SK-N-DZ (cell line): ENCODE measurements at regions not wholly inside any gene's neighbourhood (a gene's known extent, or its start where the extent isn't known, plus 50 kb on each side); places are given as distances from the start of the nearest gene placed in this dataset.

Experiments
- DNase-seq: peaks from one replicate; pipeline ENCODE4 v3.0.0-alpha.2; 2015; ENCODE audit warnings: low spot score
- small RNA-seq, 2 experiments: library from RNA; depleted of rRNA; stranded (forward); fragments of <200 nt; gene quantifications; one replicate each; pipeline ENCODE3, GENCODE V24; 2014

DNA sequence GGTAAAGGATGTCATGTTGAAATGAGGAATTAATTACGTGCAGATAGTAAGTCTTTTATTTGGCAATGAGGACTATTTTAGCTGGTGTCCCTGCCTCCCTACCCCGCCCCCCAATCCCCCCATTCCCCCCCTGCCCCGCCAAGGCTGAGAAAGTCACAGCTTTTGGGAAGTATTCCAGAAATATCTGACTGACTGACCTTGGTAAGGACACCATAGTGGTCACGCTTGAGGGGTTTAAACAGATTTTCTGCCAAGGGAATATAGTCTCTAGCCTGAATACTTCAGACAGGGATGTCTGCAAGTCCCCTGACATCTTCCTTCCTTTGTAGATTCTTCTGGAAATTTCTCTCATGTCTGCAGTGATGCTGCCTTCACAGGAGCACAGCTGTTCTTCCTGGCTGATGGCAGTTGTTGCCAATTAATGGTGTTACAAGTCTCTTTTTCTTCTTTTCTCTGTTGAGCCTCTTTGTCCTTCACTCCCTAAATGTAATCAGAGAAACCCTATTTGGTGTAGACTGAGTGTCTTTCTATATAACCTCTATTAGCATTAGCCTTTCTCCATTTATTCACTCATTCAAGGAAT, 53.7 kb upstream of the MGAT5 start:
- DNase-seq = no peak

DNA sequence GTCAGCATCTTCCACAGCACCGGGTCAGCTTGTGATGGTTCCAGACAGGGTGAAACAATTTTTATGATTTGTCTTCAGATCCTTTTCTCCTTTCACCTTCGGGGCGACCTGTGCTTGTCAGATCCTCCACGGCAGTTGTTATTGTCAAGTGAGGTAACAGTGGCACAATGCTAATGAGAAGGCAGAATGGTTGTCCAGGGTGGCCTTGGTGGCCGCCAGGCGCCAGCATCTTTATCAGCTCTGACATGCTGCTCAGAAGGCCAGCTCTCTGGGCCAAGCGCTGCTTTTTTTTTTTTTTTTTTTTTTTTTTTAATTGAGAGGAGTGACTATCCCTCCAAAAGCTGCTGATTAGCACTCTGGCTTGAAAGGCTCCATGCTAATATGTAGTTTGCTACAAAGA, 52.3 kb upstream of the MGAT5 start:
- DNase-seq = no peak

DNA sequence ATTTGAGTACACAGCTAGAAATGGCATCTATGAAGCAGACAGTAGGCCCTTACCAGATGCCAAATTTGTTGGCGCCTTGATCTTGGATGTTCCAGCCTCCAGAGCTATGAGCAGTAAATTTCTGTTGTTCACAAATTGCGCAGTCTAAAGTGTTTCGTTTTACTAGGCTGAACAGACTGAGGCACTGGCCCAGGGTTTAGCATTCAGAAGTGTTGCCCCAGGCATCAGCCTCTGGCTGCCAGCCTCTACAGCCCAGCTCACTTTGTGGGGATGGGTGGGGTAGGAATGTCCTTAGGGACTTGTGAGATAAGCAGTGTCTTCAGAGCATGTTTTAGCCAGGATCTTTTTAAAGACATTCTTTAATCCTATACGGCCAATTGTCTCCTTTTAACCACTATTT, 51.5 kb upstream of the MGAT5 start:
- no peak for DNase-seq

DNA sequence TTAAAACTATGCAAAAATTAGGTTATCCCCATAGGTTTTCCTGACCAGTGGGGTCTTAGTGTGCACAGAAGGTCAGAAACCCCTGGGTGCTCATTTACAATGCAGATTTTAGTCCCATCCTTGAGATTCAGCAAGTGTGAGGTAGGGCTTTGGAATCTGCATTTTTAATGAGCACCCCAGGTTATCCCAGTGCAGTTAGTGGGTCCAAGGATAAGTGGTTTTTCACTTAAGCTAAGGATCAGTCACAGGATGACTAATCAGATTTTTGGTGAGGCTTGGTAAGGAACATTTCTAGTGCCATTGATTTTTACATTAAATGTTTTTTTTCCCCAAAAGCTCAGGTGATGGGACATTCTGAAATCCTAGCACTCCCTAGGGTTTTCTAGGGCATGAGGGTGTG, 50.7 kb upstream of the MGAT5 start:
- no peak for DNase-seq

Small RNA genes in the stretch of these regions (small RNA-seq; reads per million reads assigned to genes)
- 0.08 to 0.13 reads per million in 2 experiments for gene MIR3679
